GM18870 (cell line): ENCODE measurements at regions not wholly inside any gene's neighbourhood (a gene's known extent, or its start where the extent isn't known, plus 50 kb on each side); places are given as distances from the start of the nearest gene placed in this dataset.
A peak's percentile ranks its signal among the peaks of the same experiment; 100 is the strongest.
"Not testable (repeated sequence)": the region's sequence is repeated elsewhere in the genome, so short reads cannot be mapped to it uniquely, and the experiment has no call there.

Experiments
- ATAC-seq: cut with Tn5 transposase; IDR thresholded peaks from one replicate; pipeline ENCODE4 v1.9.1; 2021; ENCODE audit warnings: moderate library complexity; ENCODE audit not compliant: unreplicated experiment

DNA sequence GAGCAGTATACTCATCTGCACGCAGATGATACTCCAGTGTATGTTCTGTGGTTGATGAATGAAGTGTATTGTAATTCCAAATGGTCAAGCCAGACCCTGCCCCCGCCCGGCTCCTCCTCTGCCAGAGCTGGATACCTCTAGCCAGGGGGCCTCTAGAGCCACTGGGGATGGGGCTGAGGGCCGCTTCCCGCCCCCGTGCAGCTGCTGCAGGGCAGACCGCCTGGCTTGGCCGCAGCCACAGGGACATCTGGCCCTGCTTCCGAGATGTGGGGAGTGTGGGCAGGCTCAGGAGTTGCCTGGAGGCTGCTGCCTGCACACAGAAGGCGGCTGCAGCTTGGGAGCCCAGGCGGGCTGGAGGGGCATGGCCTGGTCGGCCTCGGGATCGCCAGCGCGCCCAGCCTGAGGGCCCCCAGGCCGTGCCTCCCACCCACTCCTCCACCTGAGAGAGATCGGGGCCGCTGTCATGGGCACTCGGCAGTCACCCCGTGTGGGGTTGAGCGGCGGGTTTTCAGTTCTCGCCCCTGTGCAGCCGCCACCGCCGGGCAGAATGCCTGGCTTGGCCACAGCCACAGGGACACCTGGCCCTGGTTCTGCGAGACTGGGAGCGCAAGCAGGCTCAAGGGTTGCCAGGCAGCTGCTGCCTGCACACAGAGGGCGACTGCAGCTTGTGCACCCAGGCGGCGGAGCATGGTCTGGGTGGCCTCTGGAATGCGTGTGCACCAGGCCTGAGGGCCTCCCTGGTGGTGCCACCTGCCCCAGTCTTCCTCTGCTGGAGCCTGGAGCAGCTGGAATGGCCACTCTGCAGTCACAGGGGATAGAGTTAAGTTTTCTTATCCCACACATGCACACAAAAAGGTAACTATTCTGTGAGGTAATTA, 1643.7 kb downstream of the SPATA31A7 start:
- not testable (repeated sequence) for ATAC-seq

DNA sequence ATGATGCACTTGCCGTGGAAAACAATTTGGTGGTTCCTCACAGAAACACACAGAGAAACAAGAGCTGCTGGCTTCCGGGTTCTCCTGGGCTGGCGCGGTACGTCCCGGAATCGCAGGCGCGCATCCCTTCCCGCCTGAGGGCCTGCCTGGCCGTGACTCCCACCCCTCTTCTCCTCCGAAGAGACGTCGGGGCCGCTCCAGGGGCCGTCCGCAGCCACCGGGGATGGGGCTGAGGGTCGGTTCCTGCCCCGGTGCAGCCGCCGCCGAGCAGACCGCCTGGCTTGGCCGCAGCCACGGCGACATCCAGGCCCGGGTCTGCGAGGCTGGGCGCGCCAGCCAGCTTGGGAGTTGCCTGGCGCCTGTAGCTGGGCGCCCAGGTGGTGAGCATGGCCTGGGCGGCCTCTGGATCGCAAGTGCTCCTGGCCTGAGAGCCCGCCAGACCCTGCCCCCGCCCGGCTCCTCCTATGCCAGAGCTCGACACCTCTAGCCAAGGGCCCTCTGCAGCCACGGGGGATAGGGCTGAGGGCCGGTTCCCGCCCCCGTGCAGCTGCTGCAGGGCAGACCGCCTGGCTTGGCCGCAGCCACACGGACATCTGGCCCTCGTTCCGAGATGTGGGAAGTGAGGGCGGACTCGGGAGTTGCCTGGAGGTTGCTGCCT, 1647.5 kb downstream of the SPATA31A7 start:
- ATAC-seq, result peak; percentile 1

GRCh38 chr9:62838024-62838718, 1648.3 kb downstream of the SPATA31A7 start:
- ATAC-seq, result peak; percentile 100

- not testable (repeated sequence) for ATAC-seq
These were observed 1649.3 kb downstream of the SPATA31A7 start for GRCh38 chr9:62839168-62839567.

DNA sequence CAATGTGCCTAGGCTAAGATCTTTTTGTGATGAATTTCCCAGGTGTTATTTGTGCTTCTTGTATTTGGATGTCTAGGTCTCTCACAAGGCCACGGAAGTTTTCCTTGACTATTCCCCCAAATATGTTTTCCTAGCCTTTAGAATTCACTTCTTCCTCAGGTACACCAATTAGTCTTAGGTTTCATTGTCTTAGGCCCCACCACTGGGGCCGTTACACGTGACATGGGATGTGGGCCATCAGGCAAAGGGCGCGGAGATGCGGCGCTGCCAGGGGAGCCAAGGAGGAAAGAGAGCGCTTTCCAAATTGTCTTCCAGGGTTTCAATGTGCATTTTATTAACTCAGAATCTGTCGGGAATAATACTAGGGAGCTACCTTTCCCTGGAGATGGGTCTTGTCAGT, 1653.3 kb downstream of the SPATA31A7 start:
- not testable (repeated sequence) for ATAC-seq

- ATAC-seq, result not testable (repeated sequence)
These were observed 1654.0 kb downstream of the SPATA31A7 start for GRCh38 chr9:62843706-62844290.

DNA sequence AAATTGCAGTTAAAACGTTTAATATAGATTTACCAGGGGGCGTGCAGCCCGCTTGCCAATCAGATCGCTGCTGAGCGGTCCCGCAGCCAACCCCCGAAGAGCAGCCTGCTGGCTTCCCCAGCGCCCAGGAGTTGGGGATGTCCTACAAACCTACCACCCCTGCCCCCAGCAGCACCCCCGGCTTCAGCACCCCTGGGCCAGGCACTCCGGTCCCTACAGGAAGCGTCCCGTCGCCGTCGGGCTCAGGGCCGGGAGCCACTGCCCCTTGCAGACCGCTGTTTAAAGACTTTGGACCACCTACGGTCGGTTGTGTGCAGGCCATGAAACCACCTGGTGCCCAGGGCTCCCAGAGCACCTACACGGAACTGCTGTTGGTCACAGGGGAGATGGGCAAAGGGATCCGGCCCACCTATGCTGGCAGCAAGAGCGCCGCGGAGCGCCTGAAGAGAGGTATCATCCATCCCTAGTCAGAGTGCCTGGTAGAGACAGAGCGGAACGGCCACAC, 1654.9 kb downstream of the SPATA31A7 start:
- not testable (repeated sequence) for ATAC-seq

DNA sequence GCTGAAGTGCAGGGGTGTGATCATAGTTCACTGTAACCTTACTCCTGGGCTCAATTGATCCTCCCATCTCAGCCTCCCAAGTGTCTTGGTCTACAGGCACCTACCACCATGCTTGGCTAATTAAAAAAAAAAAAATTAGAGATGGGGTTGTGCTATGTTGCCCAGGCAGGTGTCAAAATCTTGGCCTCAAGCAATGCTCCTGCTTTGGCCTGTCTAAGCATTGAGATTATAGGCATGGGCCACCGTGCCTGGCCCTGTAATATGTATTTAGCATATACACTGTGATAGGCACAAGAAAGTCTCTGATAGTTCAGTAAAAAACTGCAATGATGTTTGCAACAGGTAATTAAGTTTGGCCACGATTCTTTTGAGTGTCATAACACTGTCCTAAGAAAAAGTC, 1658.4 kb downstream of the SPATA31A7 start:
- not testable (repeated sequence) for ATAC-seq

DNA sequence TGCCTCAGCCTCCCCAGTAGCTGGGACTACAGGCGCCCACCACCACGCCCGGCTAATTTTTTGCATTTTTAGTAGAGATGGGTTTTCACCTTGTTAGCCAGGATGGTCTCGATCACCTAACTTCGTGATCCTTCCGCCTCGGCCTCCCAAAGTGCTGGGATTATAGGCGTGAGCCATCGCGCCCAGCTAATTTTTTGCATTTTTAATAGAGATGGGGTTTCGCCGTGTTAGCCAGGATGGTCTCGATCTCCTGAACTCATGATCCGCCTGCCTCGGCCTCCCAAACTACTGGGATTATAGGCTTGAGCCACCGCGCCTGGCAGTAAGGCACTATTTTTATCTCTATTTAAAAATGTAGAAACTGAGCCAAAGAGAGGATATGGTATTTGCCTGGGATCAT, 1660.2 kb downstream of the SPATA31A7 start:
- not testable (repeated sequence) for ATAC-seq

- ATAC-seq, result not testable (repeated sequence)
These were observed 1667.4 kb downstream of the SPATA31A7 start for GRCh38 chr9:62857280-62857679.

DNA sequence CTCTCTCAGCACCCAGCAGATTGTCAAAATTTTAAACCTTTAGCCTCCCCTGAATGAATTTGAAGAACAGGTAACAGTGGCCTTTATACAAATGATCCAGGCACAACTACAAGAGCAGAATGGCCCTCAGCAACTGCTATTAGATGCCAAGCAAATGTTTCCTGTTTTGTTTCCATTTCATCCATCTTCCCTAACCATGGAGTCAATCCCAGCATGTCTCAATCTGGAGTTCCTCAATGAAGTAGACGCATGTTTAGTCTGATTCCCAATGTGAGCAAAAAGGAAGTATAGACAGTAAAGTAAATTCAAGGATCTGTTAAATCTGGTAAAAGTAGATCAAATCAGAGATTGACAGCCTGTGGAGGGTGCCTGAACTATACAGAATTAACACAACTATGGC, 1668.4 kb downstream of the SPATA31A7 start:
- not testable (repeated sequence) for ATAC-seq

- not testable (repeated sequence) for ATAC-seq
These were observed 1671.4 kb downstream of the SPATA31A7 start for GRCh38 chr9:62860939-62861860.

DNA sequence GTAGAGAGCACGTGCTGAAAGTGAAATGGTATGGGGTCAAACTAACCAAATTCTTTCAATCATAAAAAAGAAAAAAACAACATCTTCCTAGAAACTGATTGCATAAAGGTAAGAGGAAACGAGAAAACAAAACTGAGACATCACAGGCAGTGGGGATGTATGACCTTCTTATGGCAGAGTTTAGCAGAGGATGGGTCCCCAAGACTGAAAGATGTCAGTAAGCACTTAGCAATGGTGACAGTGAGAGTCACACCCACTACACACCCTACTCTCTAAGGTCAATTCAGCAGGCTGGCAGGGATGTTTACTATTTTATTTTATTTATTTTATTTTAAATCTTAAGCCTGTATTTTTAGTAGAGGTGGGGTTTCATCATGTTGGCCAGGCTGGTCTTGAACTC, 1672.3 kb downstream of the SPATA31A7 start:
- not testable (repeated sequence) for ATAC-seq

- ATAC-seq, result not testable (repeated sequence)
These were observed 1673.5 kb downstream of the SPATA31A7 start for GRCh38 chr9:62863319-62863718.

DNA sequence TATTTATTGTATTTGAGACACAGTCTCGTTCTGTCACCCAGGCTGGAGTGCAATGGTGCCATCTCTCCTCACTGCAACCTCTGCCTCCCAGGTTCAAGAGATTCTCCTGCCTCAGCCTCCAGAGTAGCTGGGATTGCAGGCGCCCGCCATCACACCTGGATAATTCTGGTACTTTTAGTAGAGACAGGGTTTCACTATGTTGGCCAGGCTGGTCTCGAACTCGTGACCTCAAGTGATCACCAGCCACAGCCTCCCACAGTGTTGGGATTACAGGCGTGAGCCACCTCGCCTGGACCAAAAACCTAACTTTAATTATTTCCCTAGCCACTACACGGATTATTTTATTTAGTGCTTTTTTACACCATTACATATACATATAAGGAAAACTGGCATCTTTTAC, 1674.0 kb downstream of the SPATA31A7 start:
- not testable (repeated sequence) for ATAC-seq

- not testable (repeated sequence) for ATAC-seq
These were observed 1674.9 kb downstream of the SPATA31A7 start for GRCh38 chr9:62864481-62865469.

DNA sequence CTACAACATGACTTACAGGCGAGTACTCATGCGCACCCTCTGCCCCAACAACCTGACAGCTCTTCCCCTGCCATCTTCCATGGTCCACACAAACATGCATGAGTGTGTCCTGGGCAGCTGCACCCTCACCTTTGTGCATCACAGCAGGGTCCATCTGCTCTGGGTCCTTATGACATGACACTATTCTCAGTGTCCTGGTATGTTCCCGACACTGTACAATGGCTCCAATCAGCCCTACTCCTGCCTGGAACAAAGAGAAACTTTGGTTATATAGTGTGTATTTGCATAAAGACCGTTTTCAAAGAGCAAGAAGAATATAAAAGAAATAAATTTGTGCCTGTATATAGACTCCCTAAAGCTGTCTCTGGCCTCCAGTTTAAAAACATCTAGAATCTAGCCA, 1679.2 kb downstream of the SPATA31A7 start:
- not testable (repeated sequence) for ATAC-seq

DNA sequence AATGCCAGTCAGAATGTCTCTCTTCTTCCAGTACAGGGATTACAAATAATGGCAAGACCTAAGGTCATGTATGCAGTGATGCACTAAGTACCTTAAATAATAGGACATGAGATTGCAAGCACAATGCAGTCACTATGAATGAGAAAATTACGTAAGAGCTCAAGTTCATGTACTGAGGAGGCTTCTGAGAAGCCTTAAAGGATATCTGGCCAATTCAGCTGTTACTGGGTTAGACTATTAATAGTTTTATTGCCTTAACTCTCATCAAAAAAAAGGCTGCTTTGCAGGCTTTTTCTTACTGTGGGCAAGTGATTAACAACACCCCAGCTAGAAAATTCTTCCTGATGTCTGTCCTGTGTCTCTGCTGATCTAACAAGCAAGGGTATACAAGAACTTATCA, 1681.9 kb downstream of the SPATA31A7 start:
- not testable (repeated sequence) for ATAC-seq
